SU-DHL-6 (cell line): ENCODE measurements at regions not wholly inside any gene's neighbourhood (a gene's known extent, or its start where the extent isn't known, plus 50 kb on each side); places are given as distances from the start of the nearest gene placed in this dataset.

Source experiments
- H2AFZ ChIP-seq: fragments of 200-600 bp; sonication (generic); 2 replicates; pipeline ENCODE4 v1.6.1; 2014; ENCODE audit warnings: low read depth, mild to moderate bottlenecking, moderate library complexity, mixed read lengths, antibody characterized with exemption, low read length; ENCODE audit not compliant: severe bottlenecking
- H3F3A ChIP-seq: fragments of 200-600 bp; shearing (Covaris generic); 2 replicates; pipeline ENCODE4 v1.6.0; 2016; ENCODE audit warnings: antibody characterized with exemption, mild to moderate bottlenecking; ENCODE audit not compliant: insufficient read depth
- H3K27ac ChIP-seq: fragments of 200-600 bp; sonication (generic); 2 replicates; pipeline ENCODE4 v1.5.1; 2016; ENCODE audit warnings: low read depth, mild to moderate bottlenecking, low read length, moderate library complexity, mixed read lengths
- H3K27me3 ChIP-seq: fragments of 200-600 bp; sonication (generic), shearing (Covaris generic); 2 replicates; pipeline ENCODE4 v1.6.0; 2014; ENCODE audit warnings: mild to moderate bottlenecking, low read length
- H3K36me3 ChIP-seq: fragments of 200-600 bp; sonication (generic); 2 replicates; pipeline ENCODE4 v1.6.1; 2014; ENCODE audit warnings: mild to moderate bottlenecking, low read length, mixed read lengths
- H3K4me2 ChIP-seq: fragments of 300-600, 200-600 bp; shearing (Covaris generic), sonication (generic); 2 replicates; pipeline ENCODE4 v1.6.0; 2014; ENCODE audit warnings: low read length, low read depth, mild to moderate bottlenecking; ENCODE audit not compliant: poor library complexity, severe bottlenecking
- H3K4me3 ChIP-seq: fragments of 200-600 bp; sonication (generic); 2 replicates; pipeline ENCODE4 v1.5.1; 2014; ENCODE audit warnings: antibody characterized with exemption, low read length, mild to moderate bottlenecking, mixed read lengths; ENCODE audit not compliant: insufficient read depth, poor library complexity, severe bottlenecking
- H3K79me2 ChIP-seq: fragments of 200-600 bp; sonication (generic); 2 replicates; pipeline ENCODE4 v1.6.1; 2014; ENCODE audit warnings: mild to moderate bottlenecking, low read length, moderate library complexity; ENCODE audit not compliant: insufficient read depth
- H3K9ac ChIP-seq: fragments of 200-600 bp; sonication (generic); 2 replicates; pipeline ENCODE4 v1.7.0; 2014; ENCODE audit warnings: mild to moderate bottlenecking, low read length
- H3K9me2 ChIP-seq: fragments of 200-600 bp; sonication (generic); replicated peaks from 2 replicates; pipeline ENCODE4 v1.6.1; 2014; ENCODE audit warnings: low read length; ENCODE audit not compliant: insufficient read depth
- H3K9me3 ChIP-seq: fragments of 200-600 bp; sonication (generic); 2 replicates; pipeline ENCODE4 v1.6.1; 2014; ENCODE audit warnings: low read length, mixed read lengths; ENCODE audit not compliant: insufficient read depth
- H4K20me1 ChIP-seq: fragments of 200-600 bp; sonication (generic); 2 replicates; pipeline ENCODE4 v1.6.1; 2014; ENCODE audit warnings: low read depth, mild to moderate bottlenecking, antibody characterized with exemption, low read length, moderate library complexity, mixed read lengths
- EZH2phosphoT487 ChIP-seq: fragments of 200-600 bp; sonication (generic), shearing (Covaris generic); conservative IDR thresholded peaks from 2 replicates; pipeline ENCODE4 v1.6.1; 2018; ENCODE audit warnings: mild to moderate bottlenecking, antibody characterized with exemption, low read length, moderate library complexity, mixed read lengths
- TF ChIP-seq, protein P1 (sequence below): fragments of 200-600 bp; sonication (generic); IDR thresholded peaks from one replicate; pipeline ENCODE4 v1.5.1; 2017; ENCODE audit warnings: antibody characterized with exemption, mild to moderate bottlenecking, low read length, moderate library complexity; ENCODE audit not compliant: insufficient read depth, poor library complexity, severe bottlenecking

DNA sequence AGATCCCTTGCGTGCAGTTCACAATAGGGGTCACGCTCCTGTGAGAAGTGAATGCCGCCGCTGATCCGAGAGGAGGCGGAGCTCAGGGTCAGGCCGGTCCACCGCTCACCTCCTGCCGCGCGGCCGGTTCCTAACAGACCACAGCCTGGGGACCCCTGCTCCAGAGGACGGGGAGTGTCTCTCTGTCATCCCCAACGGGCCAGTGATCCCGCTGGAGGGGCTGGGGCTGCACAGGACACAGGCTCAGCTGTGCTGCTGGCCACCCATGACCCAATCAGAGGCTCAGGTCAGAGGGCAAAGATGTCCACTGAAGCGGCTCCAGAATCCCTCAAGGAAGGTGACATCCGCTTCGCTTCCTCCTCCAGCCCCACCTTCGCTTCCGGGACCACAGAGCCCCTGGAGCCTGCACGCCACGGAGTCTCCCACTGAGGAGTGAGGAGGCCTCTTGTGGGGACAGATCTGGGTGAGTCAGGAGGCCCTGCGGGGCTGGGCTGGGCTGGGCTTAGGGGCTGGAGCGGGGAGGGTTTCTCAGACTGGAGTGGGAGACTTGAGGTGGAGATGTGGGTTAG is 115.4 kb downstream of the METRNL start:
- no peaks in the 10 kb centered on the region; the same call in 1 of the 2 replicates for H3K27me3 ChIP-seq
- H3K79me2 ChIP-seq, result no peaks in the 10 kb centered on the region
- H3K9ac ChIP-seq, result no peak overlapping the region
- H3K27ac ChIP-seq, result no peak overlapping the region
- no peaks in the 10 kb centered on the region for H3K9me2 ChIP-seq
- H2AFZ ChIP-seq, result no peak overlapping the region
- no peaks in the 10 kb centered on the region for H3K36me3 ChIP-seq
- H4K20me1 ChIP-seq, result no peaks in the 10 kb centered on the region
- no peak overlapping the region for H3K4me2 ChIP-seq
- H3K4me3 ChIP-seq, result no peak overlapping the region
- H3K9me3 ChIP-seq, result no peaks in the 10 kb centered on the region
- no peaks in the 10 kb centered on the region for H3F3A ChIP-seq
- no peak for TF ChIP-seq EZH2phosphoT487
- TF ChIP-seq, protein P1, sequence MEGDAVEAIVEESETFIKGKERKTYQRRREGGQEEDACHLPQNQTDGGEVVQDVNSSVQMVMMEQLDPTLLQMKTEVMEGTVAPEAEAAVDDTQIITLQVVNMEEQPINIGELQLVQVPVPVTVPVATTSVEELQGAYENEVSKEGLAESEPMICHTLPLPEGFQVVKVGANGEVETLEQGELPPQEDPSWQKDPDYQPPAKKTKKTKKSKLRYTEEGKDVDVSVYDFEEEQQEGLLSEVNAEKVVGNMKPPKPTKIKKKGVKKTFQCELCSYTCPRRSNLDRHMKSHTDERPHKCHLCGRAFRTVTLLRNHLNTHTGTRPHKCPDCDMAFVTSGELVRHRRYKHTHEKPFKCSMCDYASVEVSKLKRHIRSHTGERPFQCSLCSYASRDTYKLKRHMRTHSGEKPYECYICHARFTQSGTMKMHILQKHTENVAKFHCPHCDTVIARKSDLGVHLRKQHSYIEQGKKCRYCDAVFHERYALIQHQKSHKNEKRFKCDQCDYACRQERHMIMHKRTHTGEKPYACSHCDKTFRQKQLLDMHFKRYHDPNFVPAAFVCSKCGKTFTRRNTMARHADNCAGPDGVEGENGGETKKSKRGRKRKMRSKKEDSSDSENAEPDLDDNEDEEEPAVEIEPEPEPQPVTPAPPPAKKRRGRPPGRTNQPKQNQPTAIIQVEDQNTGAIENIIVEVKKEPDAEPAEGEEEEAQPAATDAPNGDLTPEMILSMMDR, result no peak

DNA sequence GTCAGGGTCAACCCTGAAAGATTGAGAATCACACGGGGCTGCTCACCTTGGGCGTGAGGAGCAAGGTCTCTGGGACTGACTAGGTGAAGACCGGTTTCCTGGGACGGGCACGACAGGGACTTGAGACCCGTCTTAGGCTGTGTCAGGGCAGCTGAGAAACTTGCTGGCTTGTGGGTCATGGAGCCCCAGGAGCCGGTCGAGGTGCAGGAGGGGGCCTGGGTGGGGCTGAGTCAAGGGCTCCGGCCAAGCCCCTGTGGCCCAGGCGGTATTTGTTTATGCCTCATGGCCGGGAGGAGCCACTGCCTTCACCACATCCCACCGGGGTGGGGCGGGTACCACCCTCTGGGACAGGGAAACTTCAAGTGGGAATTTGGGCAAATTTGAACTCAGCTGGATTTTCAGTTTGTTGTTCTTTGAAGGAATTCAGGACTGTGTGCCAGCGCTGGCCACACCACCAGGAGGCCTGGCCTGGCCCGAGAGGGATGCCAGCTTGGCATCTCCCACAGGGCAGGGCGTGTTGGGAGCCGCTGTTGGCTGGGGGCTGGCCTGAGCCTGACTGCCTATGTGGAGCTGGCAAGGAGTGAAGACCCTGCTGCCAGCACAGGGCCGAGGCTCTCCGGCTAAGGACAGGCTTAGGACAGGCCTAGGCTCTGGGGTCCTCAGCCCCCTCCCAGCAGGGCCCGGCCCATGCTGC is 116.1 kb downstream of the METRNL start:
- Histone ChIP-seq H3F3A (no peaks in the 10 kb centered on the region), H4K20me1 (no peaks in the 10 kb centered on the region), H3K27ac (no peak overlapping the region), H3K79me2 (no peaks in the 10 kb centered on the region), H3K9me3 (no peaks in the 10 kb centered on the region), H3K4me2 (no peak overlapping the region), H3K9ac (no peak overlapping the region), H3K4me3 (no peak overlapping the region), H3K36me3 (no peaks in the 10 kb centered on the region), H3K9me2 (no peaks in the 10 kb centered on the region), H3K27me3 (no peaks in the 10 kb centered on the region; the same call in 1 of the 2 replicates), H2AFZ (no peak overlapping the region)
- no peak for TF ChIP-seq EZH2phosphoT487
- TF ChIP-seq, protein P1, result no peak

DNA sequence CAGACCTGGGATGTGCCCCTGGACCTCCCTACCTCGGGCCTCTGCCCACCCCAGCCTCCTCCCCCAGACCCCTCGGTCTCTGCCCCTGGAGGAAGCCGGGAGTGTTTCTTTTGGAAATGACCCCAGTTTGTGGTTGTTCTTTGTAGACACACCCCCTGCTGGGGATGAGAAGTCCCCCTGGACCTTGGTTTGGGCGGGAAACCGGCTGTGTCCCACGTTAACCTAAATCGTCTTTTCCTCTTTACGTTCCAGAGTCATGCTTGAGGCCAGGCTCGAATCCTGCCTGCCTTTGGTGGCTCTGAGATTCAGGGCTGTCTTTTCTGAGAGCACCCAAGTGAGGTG is 116.6 kb downstream of the METRNL start:
- H3K4me3 ChIP-seq, result no peak overlapping the region
- no peak overlapping the region for H2AFZ ChIP-seq
- H3K27me3 ChIP-seq, result no peaks in the 10 kb centered on the region; the same call in 1 of the 2 replicates
- H3K27ac ChIP-seq, result no peak overlapping the region
- no peaks in the 10 kb centered on the region for H3K79me2 ChIP-seq
- H3K9me3 ChIP-seq, result no peaks in the 10 kb centered on the region
- no peaks in the 10 kb centered on the region for H3K9me2 ChIP-seq
- H3F3A ChIP-seq, result no peaks in the 10 kb centered on the region
- no peaks in the 10 kb centered on the region for H4K20me1 ChIP-seq
- H3K4me2 ChIP-seq, result no peak overlapping the region
- no peak overlapping the region for H3K9ac ChIP-seq
- TF ChIP-seq EZH2phosphoT487, result no peak
- TF ChIP-seq, protein P1, result no peak
- H3K36me3 ChIP-seq, result no peaks in the 10 kb centered on the region
